IPS DF 6.9 (cell line): ENCODE measurements at regions not wholly inside any gene's neighbourhood (a gene's known extent, or its start where the extent isn't known, plus 50 kb on each side); places are given as distances from the start of the nearest gene placed in this dataset.

ENCODE experiments used
- DNase-seq: peaks from one replicate; pipeline ENCODE4 v3.0.0-alpha.2; 2013; ENCODE audit warnings: low read depth, low spot score
- H3K27ac ChIP-seq: one replicate; pipeline ENCODE4 v1.5.1; 2013; ENCODE audit warnings: low read length, control low read depth
- H3K27me3 ChIP-seq: 2 replicates; pipeline ENCODE4 v1.6.1; 2013; ENCODE audit warnings: mild to moderate bottlenecking, low read length; ENCODE audit not compliant: control insufficient read depth, insufficient read depth
- H3K36me3 ChIP-seq: 2 replicates; pipeline ENCODE4 v1.6.1; 2013; ENCODE audit warnings: low read length; ENCODE audit not compliant: control insufficient read depth, insufficient read depth
- H3K4me1 ChIP-seq: 2 replicates; pipeline ENCODE4 v1.6.1; 2013; ENCODE audit warnings: low read length; ENCODE audit not compliant: control insufficient read depth, insufficient read depth
- H3K4me3 ChIP-seq: 2 replicates; pipeline ENCODE4 v1.5.1; 2013; ENCODE audit warnings: mild to moderate bottlenecking, low read length
- H3K9me3 ChIP-seq: 2 replicates; pipeline ENCODE4 v1.6.1; 2013; ENCODE audit warnings: low read length, inconsistent platforms; ENCODE audit not compliant: control insufficient read depth, insufficient read depth
- WGBS: extraction: QIAGEN DNeasy Blood & Tissue Kit; methylation state at CpG from one replicate; pipeline ENCODE4 v1.1.7; 2013; ENCODE audit warnings: mixed read lengths, missing lambda C conversion rate; ENCODE audit not compliant: insufficient read length, insufficient coverage; 5-methylcytosine and 5-hydroxymethylcytosine counted together

DNA sequence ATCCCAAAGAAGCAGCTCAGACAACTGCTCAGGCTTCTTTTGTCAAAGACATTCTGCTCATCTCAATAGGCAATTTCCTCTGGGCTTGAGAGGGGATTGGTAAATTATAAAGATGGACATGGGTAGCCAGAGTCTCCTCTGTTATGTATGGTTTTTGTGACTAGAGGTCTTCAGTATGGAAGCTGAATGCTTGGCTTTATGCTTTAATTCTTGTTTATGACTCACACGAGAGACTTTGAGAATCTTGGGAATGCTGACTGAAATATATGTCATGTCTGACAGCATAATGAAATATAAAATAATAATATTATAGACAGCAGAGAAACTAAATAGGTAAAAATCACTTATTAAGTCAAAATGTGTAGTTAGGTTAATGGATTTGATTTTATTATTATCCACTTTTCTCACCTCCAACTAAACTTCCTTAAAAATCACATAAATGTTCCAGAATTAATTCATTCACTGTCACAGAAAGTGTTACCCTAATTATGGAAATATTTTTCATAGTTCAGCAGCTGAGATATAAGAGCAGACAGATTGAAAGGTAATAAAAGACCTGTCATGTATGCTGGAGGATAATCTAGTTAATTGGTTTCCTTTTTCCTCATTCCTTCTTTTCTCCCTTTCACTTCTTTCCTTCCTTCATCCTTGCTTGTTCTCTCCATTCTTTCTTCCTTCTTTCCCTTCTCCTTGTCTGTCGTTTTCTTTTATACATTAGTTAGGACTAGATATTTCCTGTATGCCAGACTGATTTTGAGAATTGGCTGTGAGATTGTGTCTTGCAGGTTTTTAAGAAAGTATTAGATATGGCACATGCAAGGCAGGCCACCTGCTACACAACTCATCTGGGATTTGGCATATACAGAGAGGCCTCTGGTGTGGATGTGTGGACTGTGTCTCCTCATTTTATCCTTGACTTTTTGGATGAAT, 1866.1 kb upstream of the NUDT12 start:
- Histone ChIP-seq H3K9me3 (no peaks in the 10 kb centered on the region), H3K36me3 (no peaks in the 10 kb centered on the region), H3K27me3 (no peaks in the 10 kb centered on the region), H3K27ac (no peak overlapping the region), H3K4me3 (no peak overlapping the region), H3K4me1 (no peaks in the 10 kb centered on the region)
- no peak for DNase-seq
- no CpG with 5 or more reads among the region's 2 CpGs for WGBS

GRCh38 chr5:105414067-105414466, 1851.5 kb upstream of the NUDT12 start:
- no peaks in the 10 kb centered on the region; the same call in 1 of the 2 replicates for H3K9me3 ChIP-seq
- no peaks in the 10 kb centered on the region for H3K36me3 ChIP-seq
- no CpG with 5 or more reads among the region's 3 CpGs for WGBS
- H3K4me1 ChIP-seq = no peaks in the 10 kb centered on the region
- no peak for DNase-seq
- no peak overlapping the region for H3K27ac ChIP-seq
- H3K27me3 ChIP-seq = no peaks in the 10 kb centered on the region
- H3K4me3 ChIP-seq = no peak overlapping the region

GRCh38 chr5:105413406-105413990, 1850.9 kb upstream of the NUDT12 start:
- no peak for DNase-seq
- Histone ChIP-seq H3K27ac (no peak overlapping the region), H3K27me3 (no peaks in the 10 kb centered on the region), H3K4me3 (no peak overlapping the region), H3K36me3 (no peaks in the 10 kb centered on the region), H3K4me1 (no peaks in the 10 kb centered on the region), H3K9me3 (no peaks in the 10 kb centered on the region; the same call in 1 of the 2 replicates)
- WGBS = no CpG with 5 or more reads among the region's 9 CpGs

GRCh38 chr5:105409695-105410094, 1847.1 kb upstream of the NUDT12 start:
- Histone ChIP-seq H3K27me3 (no peaks in the 10 kb centered on the region), H3K4me1 (no peaks in the 10 kb centered on the region), H3K27ac (no peak overlapping the region), H3K4me3 (no peak overlapping the region), H3K36me3 (no peaks in the 10 kb centered on the region), H3K9me3 (no peaks in the 10 kb centered on the region)
- no peak for DNase-seq
- WGBS = no CpG with 5 or more reads among the region's 1 CpG

DNA sequence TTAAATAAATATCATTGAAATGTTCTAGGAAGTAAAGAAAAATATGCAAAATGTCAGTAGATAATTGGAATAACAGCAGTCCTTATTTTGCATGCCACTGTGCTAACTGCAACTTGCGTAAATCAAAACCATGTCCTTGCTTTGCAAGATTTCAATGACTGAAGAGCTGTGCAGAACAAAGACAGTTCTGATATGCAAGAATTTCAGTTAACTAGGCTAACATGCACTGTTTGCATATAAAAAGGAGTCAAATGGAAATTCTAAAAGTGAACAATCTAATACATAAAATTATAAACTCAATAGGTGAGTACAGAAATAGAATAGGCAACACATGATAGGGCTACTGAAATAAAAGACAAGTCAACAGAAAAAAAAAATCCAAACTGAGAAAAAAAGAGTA, 1844.6 kb upstream of the NUDT12 start:
- DNase-seq = no peak
- Histone ChIP-seq H3K9me3 (no peaks in the 10 kb centered on the region), H3K27me3 (no peaks in the 10 kb centered on the region), H3K4me3 (no peak overlapping the region), H3K36me3 (no peaks in the 10 kb centered on the region), H3K27ac (no peak overlapping the region), H3K4me1 (no peaks in the 10 kb centered on the region)
- no CpG with 5 or more reads among the region's 1 CpG for WGBS

DNA sequence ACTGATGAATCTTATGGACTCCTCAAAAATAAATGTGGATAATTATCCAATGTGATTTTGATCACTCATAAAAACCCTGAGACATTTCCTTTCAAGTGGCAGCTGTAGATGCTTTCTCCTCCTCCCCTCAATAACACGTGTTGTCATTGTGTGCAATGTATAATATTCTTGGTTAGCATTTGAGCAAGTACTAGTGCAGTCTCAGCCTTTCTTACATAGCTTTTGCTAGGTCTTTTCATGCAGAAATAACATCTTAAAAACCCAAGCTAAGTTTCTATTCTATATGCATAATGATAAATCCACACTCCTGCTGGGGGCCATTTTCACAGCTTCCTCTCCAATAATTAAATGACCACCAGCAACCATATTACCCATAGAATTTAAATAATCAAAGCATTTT, 1835.2 kb upstream of the NUDT12 start:
- Histone ChIP-seq H3K4me1 (no peaks in the 10 kb centered on the region), H3K36me3 (no peaks in the 10 kb centered on the region), H3K27me3 (no peaks in the 10 kb centered on the region), H3K27ac (no peak overlapping the region), H3K9me3 (no peaks in the 10 kb centered on the region), H3K4me3 (no peak overlapping the region)
- WGBS = no CpG with 5 or more reads among the region's 1 CpG
- DNase-seq = no peak

GRCh38 chr5:105392710-105393149, 1830.1 kb upstream of the NUDT12 start:
- Histone ChIP-seq H3K4me1 (no peaks in the 10 kb centered on the region), H3K9me3 (no peaks in the 10 kb centered on the region), H3K27me3 (no peaks in the 10 kb centered on the region), H3K36me3 (no peaks in the 10 kb centered on the region), H3K27ac (no peak overlapping the region), H3K4me3 (no peak overlapping the region)
- DNase-seq = no peak
- no CpG with 5 or more reads among the region's 18 CpGs for WGBS

- no peak overlapping the region for H3K27ac ChIP-seq
- H3K27me3 ChIP-seq = no peaks in the 10 kb centered on the region
- H3K4me3 ChIP-seq = no peak overlapping the region
- DNase-seq = no peak
- no peaks in the 10 kb centered on the region for H3K9me3 ChIP-seq
- H3K4me1 ChIP-seq = no peaks in the 10 kb centered on the region
- no peaks in the 10 kb centered on the region for H3K36me3 ChIP-seq
- no CpG with 5 or more reads among the region's 20 CpGs for WGBS
Measured at GRCh38 chr5:105392122-105392709, 1829.6 kb upstream of the NUDT12 start.

GRCh38 chr5:105380126-105380525, 1817.5 kb upstream of the NUDT12 start:
- DNase-seq = no peak
- Histone ChIP-seq H3K36me3 (no peaks in the 10 kb centered on the region), H3K27me3 (no peaks in the 10 kb centered on the region), H3K4me3 (no peak overlapping the region), H3K27ac (no peak overlapping the region), H3K9me3 (no peaks in the 10 kb centered on the region), H3K4me1 (no peaks in the 10 kb centered on the region)
- WGBS = no CpG with 5 or more reads among the region's 1 CpG

DNA sequence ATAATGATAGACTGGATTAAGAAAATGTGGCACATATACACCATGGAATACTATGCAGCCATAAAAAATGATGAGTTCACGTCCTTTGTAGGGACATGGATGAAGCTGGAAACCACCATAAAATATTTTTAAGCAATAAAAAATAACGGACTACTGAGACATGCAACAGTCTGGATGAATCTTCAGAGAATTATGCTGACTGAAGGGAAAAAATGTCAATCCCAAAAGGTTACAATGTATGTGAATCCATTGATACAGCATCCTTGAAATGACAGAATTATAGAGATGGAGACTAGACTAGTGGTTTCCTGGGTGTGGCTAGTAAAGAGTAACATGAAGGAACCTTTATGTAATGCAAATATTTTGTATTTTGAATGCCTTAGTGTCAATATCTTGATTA, 1808.6 kb upstream of the NUDT12 start:
- no peak for DNase-seq
- no peak overlapping the region for H3K4me3 ChIP-seq
- H3K36me3 ChIP-seq = no peaks in the 10 kb centered on the region
- no peaks in the 10 kb centered on the region for H3K4me1 ChIP-seq
- no CpG with 5 or more reads among the region's 2 CpGs for WGBS
- no peaks in the 10 kb centered on the region for H3K9me3 ChIP-seq
- no peak overlapping the region for H3K27ac ChIP-seq
- H3K27me3 ChIP-seq = no peaks in the 10 kb centered on the region
